ENCODE measurements at regions not wholly inside any gene's neighbourhood (a gene's known extent, or its start where the extent isn't known, plus 50 kb on each side); places are given as distances from the start of the nearest gene placed in this dataset.

DNA sequence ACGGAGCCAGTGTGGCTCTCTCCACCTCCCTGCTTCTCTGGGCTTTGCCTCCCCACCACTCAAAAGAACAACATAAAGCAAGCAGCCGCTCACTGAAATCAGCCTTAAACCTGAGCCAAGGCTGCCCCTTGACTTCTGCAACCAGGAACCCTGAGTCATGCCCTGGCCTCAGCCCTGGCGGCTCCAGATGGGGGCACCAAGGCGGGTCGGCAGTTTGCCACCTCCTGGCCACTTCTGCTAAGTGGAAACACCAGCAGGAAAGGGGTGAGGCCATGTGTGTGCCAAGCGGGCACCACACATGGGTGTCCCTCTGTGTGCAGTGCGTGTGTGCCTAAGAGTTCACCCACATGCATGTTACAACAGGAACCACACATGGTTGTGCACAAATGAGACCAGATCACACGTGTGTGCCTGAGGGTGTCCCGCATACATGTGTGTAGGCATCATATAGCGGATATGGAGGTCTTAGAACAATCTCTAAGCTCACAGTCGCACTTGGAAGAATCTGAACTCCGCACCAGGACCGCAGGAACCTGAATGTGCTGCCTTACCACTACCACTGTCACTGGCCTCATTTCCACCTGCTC is 221.2 kb downstream of the MN1 start:
- no peak for DNase-seq (ENCODE audit: low spot score)
- no peak overlapping the region for H2BK5ac ChIP-seq (ENCODE audit: low read length)
- H4K91ac ChIP-seq (ENCODE audit: low read depth, low read length, poor library complexity) = peak overlapping the region; percentile 57
- no peaks in the 10 kb centered on the region for H3K9me3 ChIP-seq (replicated peaks in 1 of 2; ENCODE audit: control insufficient read depth in 2 of 2, insufficient read depth in 1 of 2, low read depth in 1 of 2, low read length in 2 of 2)
- peak overlapping the region; percentile 85 for H3K18ac ChIP-seq (ENCODE audit: low read length)
- no peak overlapping the region for H3K4me3 ChIP-seq (ENCODE audit: low read length in 2 of 2)
- no peak overlapping the region for H3K27ac ChIP-seq (replicated peaks; ENCODE audit: low read length)
- no peak overlapping the region for H3K4ac ChIP-seq (ENCODE audit: low read length)
- H3K4me2 ChIP-seq (ENCODE audit: insufficient read depth, low read length, poor library complexity, severe bottlenecking) = no peak overlapping the region
- peak overlapping the region; percentile 68 for H2AK5ac ChIP-seq (ENCODE audit: low read depth, low read length)
- H3K4me1 ChIP-seq (ENCODE audit: control insufficient read depth in 2 of 2, insufficient read depth in 1 of 2, low read depth in 1 of 2, low read length in 2 of 2) = peaks cover 11 to 13% of the 10 kb centered on the region in 2 donors
- peaks cover 5% of the 10 kb centered on the region for H3K79me1 ChIP-seq (ENCODE audit: low read depth, low read length)
- no peak overlapping the region for H2BK120ac ChIP-seq (ENCODE audit: low read depth, low read length)
- WGBS, 2 donors (ENCODE audit: extremely low coverage in 2 of 2, insufficient read length in 2 of 2, insufficient replicate concordance in 1 of 2) = no CpG with 5 or more reads among the region's 13 CpGs
- H4K8ac ChIP-seq (ENCODE audit: low read depth, low read length) = no peak overlapping the region
- peak overlapping the region; percentile 78 for H2BK12ac ChIP-seq (ENCODE audit: low read length)
- H3K9ac ChIP-seq (ENCODE audit: low read depth, low read length, poor library complexity) = no peak overlapping the region
- no peak overlapping the region for H2BK15ac ChIP-seq (ENCODE audit: low read length)
- H3K23ac ChIP-seq (ENCODE audit: low read depth, low read length, poor library complexity) = no peak overlapping the region
- no peak overlapping the region for H2AFZ ChIP-seq (ENCODE audit: low read length)
- H3K14ac ChIP-seq (ENCODE audit: low read length) = peak overlapping the region; percentile 76
- H3K27me3 ChIP-seq (ENCODE audit: control insufficient read depth in 3 of 3, insufficient read depth in 3 of 3, low read depth in 1 of 3, low read length in 3 of 3) = peaks cover 0 to 3% (median 0%) of the 10 kb centered on the region in 3 experiments
- no peaks in the 10 kb centered on the region for H3K36me3 ChIP-seq (replicated peaks in 1 of 2; ENCODE audit: control insufficient read depth in 2 of 2, insufficient read depth in 2 of 2, low read length in 2 of 2)

- DNase-seq (ENCODE audit: low spot score) = no peak
- Histone ChIP-seq H3K79me1 (ENCODE audit: low read depth, low read length) (peaks cover 5% of the 10 kb centered on the region), H3K4me2 (ENCODE audit: insufficient read depth, low read length, poor library complexity, severe bottlenecking) (no peak overlapping the region), H3K27ac (replicated peaks; ENCODE audit: low read length) (no peak overlapping the region), H3K14ac (ENCODE audit: low read length) (peak overlapping the region; percentile 23), H2BK12ac (ENCODE audit: low read length) (peak overlapping the region; percentile 50), H2BK120ac (ENCODE audit: low read depth, low read length) (no peak overlapping the region), H3K4me1 (ENCODE audit: control insufficient read depth in 2 of 2, insufficient read depth in 1 of 2, low read depth in 1 of 2, low read length in 2 of 2) (peaks cover 11% of the 10 kb centered on the region in 2 donors), H3K23ac (ENCODE audit: low read depth, low read length, poor library complexity) (no peak overlapping the region), H3K36me3 (replicated peaks in 1 of 2; ENCODE audit: control insufficient read depth in 2 of 2, insufficient read depth in 2 of 2, low read length in 2 of 2) (no peaks in the 10 kb centered on the region), H3K4ac (ENCODE audit: low read length) (no peak overlapping the region), H3K9me3 (replicated peaks in 1 of 2; ENCODE audit: control insufficient read depth in 2 of 2, insufficient read depth in 1 of 2, low read depth in 1 of 2, low read length in 2 of 2) (no peaks in the 10 kb centered on the region), H2AFZ (ENCODE audit: low read length) (peak overlapping the region; percentile 31), H4K8ac (ENCODE audit: low read depth, low read length) (no peak overlapping the region), H3K4me3 (ENCODE audit: low read length in 2 of 2) (no peak overlapping the region), H4K91ac (ENCODE audit: low read depth, low read length, poor library complexity) (no peak overlapping the region), H2AK5ac (ENCODE audit: low read depth, low read length) (peak overlapping the region; percentile 16), H3K18ac (ENCODE audit: low read length) (peak overlapping the region; percentile 13), H3K9ac (ENCODE audit: low read depth, low read length, poor library complexity) (no peak overlapping the region), H3K27me3 (ENCODE audit: control insufficient read depth in 3 of 3, insufficient read depth in 3 of 3, low read depth in 1 of 3, low read length in 3 of 3) (peaks cover 0 to 3% (median 0%) of the 10 kb centered on the region in 3 experiments), H2BK15ac (ENCODE audit: low read length) (peak overlapping the region; percentile 16), H2BK5ac (ENCODE audit: low read length) (no peak overlapping the region)
- no CpG with 5 or more reads among the region's 8 CpGs for WGBS, 2 donors (ENCODE audit: extremely low coverage in 2 of 2, insufficient read length in 2 of 2, insufficient replicate concordance in 1 of 2)
Measured at GRCh38 chr22:27581236-27581635, 220.3 kb downstream of the MN1 start.

DNA sequence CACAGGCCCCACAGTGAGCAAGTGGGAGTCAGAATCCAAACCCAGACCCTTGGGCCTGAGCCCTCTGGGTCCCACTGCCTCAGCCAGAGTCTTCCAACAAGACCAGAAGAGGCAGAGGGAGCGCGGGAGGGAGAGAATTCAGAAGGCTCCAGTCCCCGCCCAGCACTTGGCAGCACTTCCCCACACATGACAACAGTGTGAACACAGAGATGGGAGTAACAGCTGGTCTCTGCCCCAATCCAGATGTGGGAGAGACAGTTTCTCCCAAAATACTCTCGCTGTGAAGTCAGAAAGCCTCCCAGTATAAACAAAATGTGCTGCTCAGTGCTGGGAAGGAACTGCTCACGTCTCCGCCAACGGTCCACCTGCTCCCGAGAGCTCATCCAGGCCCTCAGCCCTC is 219.9 kb downstream of the MN1 start:
- Histone ChIP-seq H2BK5ac (ENCODE audit: low read length) (no peak overlapping the region), H3K18ac (ENCODE audit: low read length) (no peak overlapping the region), H4K8ac (ENCODE audit: low read depth, low read length) (no peak overlapping the region), H2BK12ac (ENCODE audit: low read length) (no peak overlapping the region), H3K4me2 (ENCODE audit: insufficient read depth, low read length, poor library complexity, severe bottlenecking) (no peak overlapping the region), H3K79me1 (ENCODE audit: low read depth, low read length) (peaks cover 5% of the 10 kb centered on the region), H3K36me3 (replicated peaks in 1 of 2; ENCODE audit: control insufficient read depth in 2 of 2, insufficient read depth in 2 of 2, low read length in 2 of 2) (no peaks in the 10 kb centered on the region), H3K4me3 (ENCODE audit: low read length in 2 of 2) (no peak overlapping the region), H3K9me3 (replicated peaks in 1 of 2; ENCODE audit: control insufficient read depth in 2 of 2, insufficient read depth in 1 of 2, low read depth in 1 of 2, low read length in 2 of 2) (no peaks in the 10 kb centered on the region), H3K9ac (ENCODE audit: low read depth, low read length, poor library complexity) (no peak overlapping the region), H3K27ac (replicated peaks; ENCODE audit: low read length) (no peak overlapping the region), H3K4me1 (ENCODE audit: control insufficient read depth in 2 of 2, insufficient read depth in 1 of 2, low read depth in 1 of 2, low read length in 2 of 2) (peaks cover 8% of the 10 kb centered on the region in 2 donors), H2AK5ac (ENCODE audit: low read depth, low read length) (peak overlapping the region; percentile 16), H2AFZ (ENCODE audit: low read length) (peak overlapping the region; percentile 31), H3K27me3 (ENCODE audit: control insufficient read depth in 3 of 3, insufficient read depth in 3 of 3, low read depth in 1 of 3, low read length in 3 of 3) (peaks cover 0 to 1% (median 0%) of the 10 kb centered on the region in 3 experiments), H4K91ac (ENCODE audit: low read depth, low read length, poor library complexity) (no peak overlapping the region), H3K23ac (ENCODE audit: low read depth, low read length, poor library complexity) (no peak overlapping the region), H3K4ac (ENCODE audit: low read length) (no peak overlapping the region), H3K14ac (ENCODE audit: low read length) (no peak overlapping the region), H2BK120ac (ENCODE audit: low read depth, low read length) (no peak overlapping the region), H2BK15ac (ENCODE audit: low read length) (no peak overlapping the region)
- no peak for DNase-seq (ENCODE audit: low spot score)
- WGBS, 2 donors (ENCODE audit: extremely low coverage in 2 of 2, insufficient read length in 2 of 2, insufficient replicate concordance in 1 of 2) = no CpG with 5 or more reads among the region's 8 CpGs

DNA sequence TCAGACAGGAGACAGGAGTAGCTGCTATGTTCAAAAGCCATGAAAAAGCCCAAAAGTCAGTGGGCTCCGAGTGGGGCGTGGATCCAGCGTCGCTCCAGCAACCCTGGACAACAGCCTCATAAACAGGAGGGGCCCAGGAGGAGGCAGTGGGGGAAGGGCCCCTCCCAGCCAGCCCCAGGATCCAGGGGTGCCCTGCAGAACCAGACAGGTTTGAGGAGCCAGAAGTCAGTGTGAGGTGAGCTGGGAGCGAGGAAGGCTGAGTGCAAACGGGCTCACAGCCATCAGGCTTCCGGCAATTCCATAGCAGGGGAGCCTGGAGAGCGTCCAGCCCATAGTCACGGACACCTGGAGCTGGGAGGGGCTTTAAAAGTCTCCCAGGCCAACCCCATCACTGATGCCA is 217.7 kb downstream of the MN1 start:
- Histone ChIP-seq H2AK5ac (ENCODE audit: low read depth, low read length) (no peak overlapping the region), H2BK12ac (ENCODE audit: low read length) (no peak overlapping the region), H3K27me3 (ENCODE audit: control insufficient read depth in 3 of 3, insufficient read depth in 3 of 3, low read depth in 1 of 3, low read length in 3 of 3) (no peaks in the 10 kb centered on the region), H2AFZ (ENCODE audit: low read length) (no peak overlapping the region), H2BK5ac (ENCODE audit: low read length) (no peak overlapping the region), H3K14ac (ENCODE audit: low read length) (no peak overlapping the region), H3K18ac (ENCODE audit: low read length) (peak overlapping the region; percentile 77), H3K27ac (replicated peaks; ENCODE audit: low read length) (no peak overlapping the region), H3K4me2 (ENCODE audit: insufficient read depth, low read length, poor library complexity, severe bottlenecking) (no peak overlapping the region), H2BK15ac (ENCODE audit: low read length) (peak overlapping the region; percentile 3), H3K79me1 (ENCODE audit: low read depth, low read length) (peaks cover 5% of the 10 kb centered on the region), H3K4me1 (ENCODE audit: control insufficient read depth in 2 of 2, insufficient read depth in 1 of 2, low read depth in 1 of 2, low read length in 2 of 2) (peaks cover 0 to 3% of the 10 kb centered on the region in 2 donors), H3K9ac (ENCODE audit: low read depth, low read length, poor library complexity) (no peak overlapping the region), H3K36me3 (replicated peaks in 1 of 2; ENCODE audit: control insufficient read depth in 2 of 2, insufficient read depth in 2 of 2, low read length in 2 of 2) (no peaks in the 10 kb centered on the region), H3K4ac (ENCODE audit: low read length) (no peak overlapping the region), H3K4me3 (ENCODE audit: low read length in 2 of 2) (no peak overlapping the region), H4K91ac (ENCODE audit: low read depth, low read length, poor library complexity) (peak overlapping the region; percentile 28), H3K9me3 (replicated peaks in 1 of 2; ENCODE audit: control insufficient read depth in 2 of 2, insufficient read depth in 1 of 2, low read depth in 1 of 2, low read length in 2 of 2) (no peaks in the 10 kb centered on the region), H3K23ac (ENCODE audit: low read depth, low read length, poor library complexity) (no peak overlapping the region), H4K8ac (ENCODE audit: low read depth, low read length) (no peak overlapping the region), H2BK120ac (ENCODE audit: low read depth, low read length) (no peak overlapping the region)
- no peak for DNase-seq (ENCODE audit: low spot score)
- WGBS, 2 donors (ENCODE audit: extremely low coverage in 2 of 2, insufficient read length in 2 of 2, insufficient replicate concordance in 1 of 2) = no CpG with 5 or more reads among the region's 9 CpGs

All from neuronal stem cell (in vitro differentiated cells).